ENCODE measurements at regions not wholly inside any gene's neighbourhood (a gene's known extent, or its start where the extent isn't known, plus 50 kb on each side); places are given as distances from the start of the nearest gene placed in this dataset.

- Mint-ChIP-seq H3K27me3 (ENCODE audit: insufficient read depth, unreplicated experiment) (no peaks in the 10 kb centered on the region), H3K9me3 (ENCODE audit: unreplicated experiment) (no peaks in the 10 kb centered on the region), H3K36me3 (ENCODE audit: insufficient read depth, unreplicated experiment) (no peaks in the 10 kb centered on the region), H3K4me1 (ENCODE audit: insufficient read depth, unreplicated experiment) (peaks cover 6% of the 10 kb centered on the region), H3K27ac (ENCODE audit: low read depth, unreplicated experiment) (peak overlapping the region; percentile 2), H3K4me3 (ENCODE audit: unreplicated experiment) (no peak overlapping the region)
- intact Hi-C loops (cut with micrococcal nuclease): no loop called here
- TF ChIP-seq CTCF (IDR thresholded peaks at IDR 0.05; ENCODE audit: unreplicated experiment): no peak
- ChIA-PET POLR2A (interaction anchor here (0.6 to 1.5 kb wide), 4 partner anchors 22 to 671 kb away, joined by 3 to 9 read pairs (median 5); no protein-coding TSS in a partner anchor), CTCF (interaction anchor here (1.5 kb wide), 1 partner anchor 45 kb away, joined by 4 read pairs; no protein-coding TSS in a partner anchor)
- BruUV-seq (replicated peaks): no TSS peak
- peak; percentile 81 for DNase-seq (ENCODE audit: unreplicated experiment)
Observed at GRCh38 chr15:48040166-48040817, 80.5 kb upstream of the SLC24A5 start.

GRCh38 chr15:48041454-48041853 is 79.3 kb upstream of the SLC24A5 start:
- no peak overlapping the region for H3K27ac Mint-ChIP-seq (ENCODE audit: low read depth, unreplicated experiment)
- BruUV-seq (replicated peaks): no TSS peak
- POLR2A ChIA-PET: no interaction called here
- peaks cover 6% of the 10 kb centered on the region for H3K4me1 Mint-ChIP-seq (ENCODE audit: insufficient read depth, unreplicated experiment)
- no peaks in the 10 kb centered on the region for H3K36me3 Mint-ChIP-seq (ENCODE audit: insufficient read depth, unreplicated experiment)
- no peaks in the 10 kb centered on the region for H3K27me3 Mint-ChIP-seq (ENCODE audit: insufficient read depth, unreplicated experiment)
- intact Hi-C loops (cut with micrococcal nuclease): no loop called here
- H3K9me3 Mint-ChIP-seq (ENCODE audit: unreplicated experiment): no peaks in the 10 kb centered on the region
- no peak for TF ChIP-seq CTCF (IDR thresholded peaks at IDR 0.05; ENCODE audit: unreplicated experiment)
- H3K4me3 Mint-ChIP-seq (ENCODE audit: unreplicated experiment): no peak overlapping the region
- no peak for DNase-seq (ENCODE audit: unreplicated experiment)
- CTCF ChIA-PET: no interaction called here

DNA sequence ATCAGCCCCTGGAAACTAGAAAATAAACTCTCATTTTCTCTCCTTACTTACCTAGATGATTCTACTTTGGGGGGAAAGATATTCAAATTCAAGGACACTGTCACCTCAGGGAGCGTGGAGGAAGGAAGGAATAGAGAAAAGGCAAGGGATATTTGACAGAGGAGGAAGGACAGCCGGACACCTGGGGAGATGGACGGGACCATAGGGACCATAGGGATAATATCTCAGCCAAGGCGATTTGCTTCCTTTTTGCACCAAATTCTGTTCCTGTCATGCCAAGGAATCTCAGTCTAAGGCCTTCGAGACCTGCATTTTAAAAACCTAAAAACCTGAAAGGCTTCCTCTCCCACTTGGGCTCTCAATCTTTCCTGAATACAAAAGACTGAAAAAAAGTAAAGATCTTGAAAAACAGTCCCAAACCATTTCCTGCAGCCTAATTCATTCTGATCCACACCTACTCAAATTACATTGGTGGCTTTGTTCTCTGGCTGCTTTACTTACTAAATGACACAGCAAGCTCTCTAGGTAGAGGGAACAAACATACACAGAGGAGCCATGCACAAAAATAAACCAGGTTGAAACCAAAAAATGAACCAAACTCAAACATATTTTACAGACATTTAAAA is 73.9 kb upstream of the SLC24A5 start:
- no TSS peak for BruUV-seq (replicated peaks)
- H3K4me1 Mint-ChIP-seq (ENCODE audit: insufficient read depth, unreplicated experiment): no peaks in the 10 kb centered on the region
- H3K27ac Mint-ChIP-seq (ENCODE audit: low read depth, unreplicated experiment): no peak overlapping the region
- DNase-seq (ENCODE audit: unreplicated experiment): no peak
- intact Hi-C loops (cut with micrococcal nuclease): no loop called here
- no peak overlapping the region for H3K4me3 Mint-ChIP-seq (ENCODE audit: unreplicated experiment)
- TF ChIP-seq CTCF (IDR thresholded peaks at IDR 0.05; ENCODE audit: unreplicated experiment): no peak
- H3K9me3 Mint-ChIP-seq (ENCODE audit: unreplicated experiment): no peaks in the 10 kb centered on the region
- no peaks in the 10 kb centered on the region for H3K27me3 Mint-ChIP-seq (ENCODE audit: insufficient read depth, unreplicated experiment)
- no peaks in the 10 kb centered on the region for H3K36me3 Mint-ChIP-seq (ENCODE audit: insufficient read depth, unreplicated experiment)
- CTCF ChIA-PET: no interaction called here
- POLR2A ChIA-PET: no interaction called here

GRCh38 chr15:48049736-48050135 is 71.1 kb upstream of the SLC24A5 start:
- TF ChIP-seq CTCF (IDR thresholded peaks at IDR 0.05; ENCODE audit: unreplicated experiment): no peak
- Mint-ChIP-seq H3K9me3 (ENCODE audit: unreplicated experiment) (peaks cover 12% of the 10 kb centered on the region), H3K4me1 (ENCODE audit: insufficient read depth, unreplicated experiment) (peaks cover 5% of the 10 kb centered on the region), H3K4me3 (ENCODE audit: unreplicated experiment) (no peak overlapping the region), H3K27ac (ENCODE audit: low read depth, unreplicated experiment) (no peak overlapping the region), H3K27me3 (ENCODE audit: insufficient read depth, unreplicated experiment) (no peaks in the 10 kb centered on the region), H3K36me3 (ENCODE audit: insufficient read depth, unreplicated experiment) (no peaks in the 10 kb centered on the region)
- ChIA-PET POLR2A (interaction anchor here (0.5 kb wide), 1 partner anchor 367 kb away, joined by 3 read pairs; no protein-coding TSS in a partner anchor), CTCF (no interaction called here)
- BruUV-seq (replicated peaks): no TSS peak
- intact Hi-C loops (cut with micrococcal nuclease): no loop called here
- DNase-seq (ENCODE audit: unreplicated experiment): no peak

Measured in MCF 10A (cell line).